K562 (cell line): ENCODE measurements at regions not wholly inside any gene's neighbourhood (a gene's known extent, or its start where the extent isn't known, plus 50 kb on each side); places are given as distances from the start of the nearest gene placed in this dataset.

Source experiments
- ATAC-seq: fragments of 200-7000 bp; cut with Tn5 transposase; 3 replicates; pipeline ENCODE4 v1.9.1; 2020; ENCODE audit warnings: moderate library complexity
- BruUV-seq: library from RNA; stranded (reverse); fragments of 400-500 nt; replicated peaks from 2 replicates; lab custom pipeline; 2021; lab: Mats Ljungman, UMichigan
- CTCF ChIA-PET: fragments of 300-600 bp; formaldehyde crosslinking; extraction: SDS; loops from one replicate; lab custom pipeline; 2021; ENCODE audit warnings: low intra/inter-chr PET ratio; lab: Yijun Ruan, JAX
- POLR2A ChIA-PET: fragments of 300-600, 350-650 bp; sonication (Branson Sonifier 250); formaldehyde crosslinking; extraction: SDS; loops from one replicate; lab custom pipeline; 2021; ENCODE audit warnings: antibody characterized with exemption, inconsistent platforms; lab: Yijun Ruan, JAX
- DNase-seq, 4 experiments: peaks; one replicate each; pipeline versions ENCODE4 v3.0.0 to v3.0.0-alpha.2; 2011 to 2018; ENCODE audit warnings: low spot score in 3 of 4, mixed read lengths in 3 of 4; ENCODE audit errors: extremely low read depth in 1 of 4
- FAIRE-seq: peaks from 2 replicates; lab custom pipeline; 2011; peaks lifted over from hg19 to GRCh38; lab: Jason Lieb, UNC
- H2AFZ ChIP-seq: 2 replicates; pipeline ENCODE4 v1.6.0; 2011; ENCODE audit warnings: low read depth, low read length, control low read depth, inconsistent platforms
- H3K27ac ChIP-seq: fragments of 200-600 bp; 3 replicates; pipeline ENCODE4 v1.8.0; 2011; ENCODE audit warnings: low read depth, mild to moderate bottlenecking, control low read depth, inconsistent platforms, low read length, moderate library complexity, mixed read lengths; ENCODE audit errors: extremely low read depth
- H3K27me3 ChIP-seq, 2 experiments: fragments of 300-600 bp in 1 of 2; 2 replicates in 1 of 2; 3 replicates in 1 of 2; pipeline versions ENCODE4 v1.6.0 to v1.8.0; 2011; ENCODE audit warnings: inconsistent platforms in 2 of 2, low read length in 2 of 2, mild to moderate bottlenecking in 1 of 2, mixed read lengths in 1 of 2, moderate library complexity in 1 of 2; ENCODE audit not compliant: control insufficient read depth in 2 of 2, insufficient read depth in 2 of 2
- H3K36me3 ChIP-seq: fragments of 300-600 bp; 3 replicates; pipeline ENCODE4 v1.8.0; 2011; ENCODE audit warnings: mild to moderate bottlenecking, low read length, inconsistent platforms; ENCODE audit not compliant: control insufficient read depth, insufficient read depth
- H3K4me1 ChIP-seq, 2 experiments: fragments of 200-600 bp in 1 of 2; replicated peaks in 1 of 2; 2 replicates in 1 of 2; 3 replicates in 1 of 2; pipeline versions ENCODE4 v1.5.1 to v1.8.0; 2011; ENCODE audit warnings: inconsistent platforms in 2 of 2, low read length in 2 of 2, mild to moderate bottlenecking in 1 of 2, mixed read lengths in 1 of 2, moderate library complexity in 1 of 2; ENCODE audit not compliant: control insufficient read depth in 2 of 2, insufficient read depth in 2 of 2
- H3K4me2 ChIP-seq: 2 replicates; pipeline ENCODE4 v1.6.1; 2011; ENCODE audit warnings: low read length, control low read depth, inconsistent platforms, mixed read lengths; ENCODE audit not compliant: insufficient read depth
- H3K4me3 ChIP-seq: fragments of 200-600 bp; sonication (generic), shearing (Covaris generic); 2 replicates; pipeline ENCODE4 v1.5.1; 2016; ENCODE audit warnings: control low read depth, inconsistent platforms
- H3K79me2 ChIP-seq: fragments of 200-600 bp; 3 replicates; pipeline ENCODE4 v1.8.0; 2011; ENCODE audit warnings: low read length, inconsistent platforms; ENCODE audit not compliant: control insufficient read depth, insufficient read depth
- H3K9ac ChIP-seq, 2 experiments: 2 replicates each; pipeline versions ENCODE4 v1.6.0 to v1.6.1; 2011; ENCODE audit warnings: low read depth in 2 of 2, low read length in 2 of 2, control low read depth in 1 of 2, inconsistent platforms in 1 of 2, mild to moderate bottlenecking in 1 of 2, mixed read lengths in 1 of 2; ENCODE audit not compliant: insufficient read depth in 1 of 2
- H3K9me1 ChIP-seq: one replicate; pipeline ENCODE4 v1.6.0; 2011; ENCODE audit warnings: inconsistent platforms, mild to moderate bottlenecking, low read length, moderate library complexity; ENCODE audit not compliant: control insufficient read depth, insufficient read depth
- H3K9me3 ChIP-seq: replicated peaks from 2 replicates; pipeline ENCODE4 v1.5.1; 2011; ENCODE audit warnings: low read depth, low read length, inconsistent platforms; ENCODE audit not compliant: control insufficient read depth, insufficient read depth
- H4K20me1 ChIP-seq: replicated peaks from 2 replicates; pipeline ENCODE4 v1.6.1; 2011; ENCODE audit warnings: low read length, inconsistent platforms, mixed read lengths; ENCODE audit not compliant: control insufficient read depth, insufficient read depth
- BMI1 ChIP-seq: fragments of 150-350 bp; IDR thresholded peaks from 2 replicates; pipeline ENCODE4 v1.6.1; 2014; ENCODE audit warnings: low read length
- E2F1 ChIP-seq: sonication (generic); formaldehyde crosslinking; IDR thresholded peaks from 2 replicates; pipeline ENCODE4 v1.8.1; 2023; ENCODE audit warnings: mild to moderate bottlenecking, missing genetic modification reagents, moderate library complexity
- KDM5B ChIP-seq: fragments of 200-600 bp; sonication (generic); IDR thresholded peaks from 2 replicates; pipeline ENCODE4 v1.6.1; 2012; ENCODE audit warnings: low read depth, mild to moderate bottlenecking, moderate library complexity, low read length, control low read depth, inconsistent platforms; ENCODE audit not compliant: insufficient replicate concordance
- NBN ChIP-seq: fragments of 450-650 bp; IDR thresholded peaks from 2 replicates; pipeline ENCODE4 v1.6.1; 2016; ENCODE audit warnings: low read depth, mild to moderate bottlenecking
- POLR3G ChIP-seq: IDR thresholded peaks from 2 replicates; pipeline ENCODE4 v1.6.1; 2011; ENCODE audit not compliant: insufficient read length, insufficient replicate concordance; ENCODE audit errors: extremely low read depth
- TARDBP ChIP-seq: fragments of 450-650 bp; IDR thresholded peaks from 2 replicates; pipeline ENCODE4 v1.6.1; 2016
- ZFP30 ChIP-seq: fragments of 250-450 bp; sonication (Bioruptor Pico); IDR thresholded peaks from 2 replicates; pipeline ENCODE4 v1.8.0; 2022; ENCODE audit warnings: moderate library complexity, mild to moderate bottlenecking, inconsistent platforms, borderline replicate concordance
- ZNF184 ChIP-seq: sonication (generic); formaldehyde crosslinking; IDR thresholded peaks from 2 replicates; pipeline ENCODE4 v1.5.0; 2020; ENCODE audit warnings: missing genetic modification reagents
- ZNF347 ChIP-seq: fragments of 450-650 bp; formaldehyde crosslinking; IDR thresholded peaks from 2 replicates; pipeline ENCODE4 v1.4.0; 2020; ENCODE audit warnings: low read depth, mild to moderate bottlenecking, moderate library complexity
- WGBS: fragments of 100-300 bp; shearing (Covaris generic); methylation state at CpG from one replicate; pipeline ENCODE4 v1.1.6; 2016; ENCODE audit warnings: low coverage, mixed read lengths; ENCODE audit not compliant: insufficient coverage; ENCODE audit errors: missing lambda C conversion rate; 5-methylcytosine and 5-hydroxymethylcytosine counted together
- in situ Hi-C: fragments of 300-500 bp; cut with MboI; formaldehyde crosslinking; loops from 4 replicates; pipeline ENCODE4 v1.15.0; 2018; ENCODE audit warnings: inconsistent platforms, mixed read lengths
- intact Hi-C: fragments of 100-400 bp; cut with micrococcal nuclease; formaldehyde crosslinking; loops from 2 replicates; pipeline ENCODE4 v1.14.2; 2022

GRCh38 chr4:182091128-182091527, 152.1 kb upstream of the TENM3 start:
- FAIRE-seq: no peak
- H3K36me3 ChIP-seq: no peaks in the 10 kb centered on the region
- intact Hi-C loops: no loop called here

GRCh38 chr4:182093431-182093831, 149.8 kb upstream of the TENM3 start:
- ChIA-PET POLR2A (interaction anchor here (0.6 kb wide), 1 partner anchor 10 kb away, joined by 4 read pairs; no protein-coding TSS in a partner anchor), CTCF (no interaction called here)
- no peaks in the 10 kb centered on the region for H3K9me3 ChIP-seq
- no peak overlapping the region for H3K4me2 ChIP-seq
- intact Hi-C loops (no loop called here), in situ Hi-C loops (no loop called here)
- ATAC-seq (no peak), DNase-seq (no peak), FAIRE-seq (no peak)
- no peaks in the 10 kb centered on the region for H3K4me1 ChIP-seq
- no peaks in the 10 kb centered on the region for H3K36me3 ChIP-seq
- H3K79me2 ChIP-seq: no peaks in the 10 kb centered on the region
- H3K27me3 ChIP-seq: no peaks in the 10 kb centered on the region
- no peaks in the 10 kb centered on the region for H4K20me1 ChIP-seq
- no peak overlapping the region for H3K9ac ChIP-seq
- H3K27ac ChIP-seq: no peak overlapping the region
- BruUV-seq: no TSS peak
- WGBS: 0% methylated on average over 7 of the region's 7 CpGs
- no peak overlapping the region for H2AFZ ChIP-seq
- H3K4me3 ChIP-seq: no peak overlapping the region
- no peaks in the 10 kb centered on the region for H3K9me1 ChIP-seq
- TF ChIP-seq ZFP30: no peak
- TF ChIP-seq ZNF347 (CRISPR knock-in tag): no peak

More at GRCh38 chr4:182091128-182091527, 152.1 kb upstream of the TENM3 start:
- CTCF ChIA-PET: no interaction called here
- no peak overlapping the region for H2AFZ ChIP-seq
- TF ChIP-seq TARDBP (no peak), ZNF184 (no peak), NBN (no peak), KDM5B (no peak), E2F1 (CRISPR knock-in tag) (no peak), POLR3G (no peak), BMI1 (no peak)
- TF ChIP-seq, all 486 proteins: peak for 0
- DNase-seq (no peak), ATAC-seq (no peak)
- Histone ChIP-seq H3K9me3 (no peaks in the 10 kb centered on the region), H3K9ac (no peak overlapping the region), H3K27me3 (no peaks in the 10 kb centered on the region), H3K79me2 (no peaks in the 10 kb centered on the region), H3K27ac (no peak overlapping the region), H3K4me1 (no peaks in the 10 kb centered on the region), H4K20me1 (no peaks in the 10 kb centered on the region), H3K4me3 (no peak overlapping the region), H3K9me1 (no peaks in the 10 kb centered on the region), H3K4me2 (no peak overlapping the region)
- no TSS peak for BruUV-seq
- in situ Hi-C loops: no loop called here
- 1% methylated on average over 5 of the region's 5 CpGs for WGBS
- POLR2A ChIA-PET: interaction anchor here (0.7 to 0.9 kb wide), 2 partner anchors 14 to 84 kb away, joined by 3 to 4 read pairs; no protein-coding TSS in a partner anchor
